ENCODE measurements at regions not wholly inside any gene's neighbourhood (a gene's known extent, or its start where the extent isn't known, plus 50 kb on each side); places are given as distances from the start of the nearest gene placed in this dataset.

DNA sequence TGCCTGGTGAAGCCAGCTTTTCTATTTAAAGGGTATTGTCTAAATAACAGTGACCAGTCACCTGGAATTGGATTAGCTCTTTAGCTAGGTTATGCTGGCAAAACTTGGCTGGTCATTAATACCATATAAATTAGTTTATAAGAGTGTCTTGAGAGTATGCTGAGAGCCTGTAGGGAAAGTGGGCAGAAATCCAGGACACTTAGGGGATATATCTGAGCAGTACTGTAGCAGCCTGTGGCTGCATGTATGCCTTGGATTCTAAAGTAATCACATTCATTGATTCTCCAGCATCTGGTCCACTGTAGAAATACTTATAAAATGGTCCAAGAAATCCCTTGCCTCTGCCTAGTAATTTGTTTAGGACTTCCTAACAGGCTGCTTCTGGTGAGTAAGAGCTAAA is 288.9 kb upstream of the DMAC1 start:
- no peak for DNase-seq (ENCODE audit: low read depth)

DNA sequence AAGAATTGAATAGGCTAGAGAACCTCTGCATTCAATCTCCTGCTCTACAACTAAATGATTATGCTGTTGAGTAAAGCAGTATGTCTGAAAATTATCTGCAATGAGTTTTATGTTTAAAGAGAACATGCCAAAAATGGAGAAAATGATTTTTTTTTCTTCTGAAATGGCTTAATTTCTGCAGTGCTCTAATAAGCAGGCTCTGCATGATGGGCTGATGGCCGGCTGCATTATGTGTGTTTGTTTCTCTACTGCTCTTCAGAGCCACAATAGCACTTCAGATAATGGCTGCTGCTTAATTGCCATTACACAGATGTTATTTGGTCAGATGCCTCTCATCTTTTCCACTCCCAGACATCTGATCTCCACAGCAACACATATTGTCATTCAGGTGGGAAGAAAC is 286.4 kb upstream of the DMAC1 start:
- H3K4me3 ChIP-seq (ENCODE audit: control insufficient read depth, low read depth, low read length), result no peak overlapping the region
- DNase-seq (ENCODE audit: low read depth), result no peak
- TF ChIP-seq, protein P1, sequence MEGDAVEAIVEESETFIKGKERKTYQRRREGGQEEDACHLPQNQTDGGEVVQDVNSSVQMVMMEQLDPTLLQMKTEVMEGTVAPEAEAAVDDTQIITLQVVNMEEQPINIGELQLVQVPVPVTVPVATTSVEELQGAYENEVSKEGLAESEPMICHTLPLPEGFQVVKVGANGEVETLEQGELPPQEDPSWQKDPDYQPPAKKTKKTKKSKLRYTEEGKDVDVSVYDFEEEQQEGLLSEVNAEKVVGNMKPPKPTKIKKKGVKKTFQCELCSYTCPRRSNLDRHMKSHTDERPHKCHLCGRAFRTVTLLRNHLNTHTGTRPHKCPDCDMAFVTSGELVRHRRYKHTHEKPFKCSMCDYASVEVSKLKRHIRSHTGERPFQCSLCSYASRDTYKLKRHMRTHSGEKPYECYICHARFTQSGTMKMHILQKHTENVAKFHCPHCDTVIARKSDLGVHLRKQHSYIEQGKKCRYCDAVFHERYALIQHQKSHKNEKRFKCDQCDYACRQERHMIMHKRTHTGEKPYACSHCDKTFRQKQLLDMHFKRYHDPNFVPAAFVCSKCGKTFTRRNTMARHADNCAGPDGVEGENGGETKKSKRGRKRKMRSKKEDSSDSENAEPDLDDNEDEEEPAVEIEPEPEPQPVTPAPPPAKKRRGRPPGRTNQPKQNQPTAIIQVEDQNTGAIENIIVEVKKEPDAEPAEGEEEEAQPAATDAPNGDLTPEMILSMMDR (conservative IDR thresholded peaks at IDR 0.05; ENCODE audit: control insufficient read depth, insufficient read depth, low read depth, low read length), result no peak

More for the DNA sequence above, 288.9 kb upstream of the DMAC1 start:
- H3K4me3 ChIP-seq (ENCODE audit: control insufficient read depth, low read depth, low read length), result no peak overlapping the region
- TF ChIP-seq, protein P1 (conservative IDR thresholded peaks at IDR 0.05; ENCODE audit: control insufficient read depth, insufficient read depth, low read depth, low read length), result no peak

DNA sequence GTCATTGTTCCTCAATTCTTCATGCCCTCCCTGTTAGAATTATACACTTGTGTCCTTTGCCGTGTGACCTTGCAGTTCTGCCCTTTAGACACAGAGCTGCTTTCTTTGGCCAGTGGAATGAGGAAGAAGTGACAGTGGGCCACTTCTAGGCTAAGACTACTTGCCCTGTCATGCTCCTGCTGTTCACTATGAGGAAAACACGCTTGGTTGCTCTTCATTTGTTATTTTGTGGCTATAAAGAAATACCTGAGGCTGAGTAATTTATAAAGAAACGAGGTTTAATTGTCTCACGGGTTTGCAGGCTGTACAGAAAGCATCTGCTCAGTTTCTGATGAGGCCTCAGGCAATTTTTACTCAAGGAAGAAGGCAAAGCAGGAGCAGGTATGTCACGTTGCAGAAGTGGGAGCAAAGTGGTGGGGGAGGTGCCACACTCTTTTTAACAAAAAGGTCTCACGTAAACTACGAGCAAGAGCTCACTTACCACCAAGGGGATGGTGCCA is 279.1 kb upstream of the DMAC1 start:
- no peak for DNase-seq (ENCODE audit: low read depth)
- no peak overlapping the region for H3K4me3 ChIP-seq (ENCODE audit: control insufficient read depth, low read depth, low read length)
- TF ChIP-seq, protein P1 (conservative IDR thresholded peaks at IDR 0.05; ENCODE audit: control insufficient read depth, insufficient read depth, low read depth, low read length), result no peak

DNA sequence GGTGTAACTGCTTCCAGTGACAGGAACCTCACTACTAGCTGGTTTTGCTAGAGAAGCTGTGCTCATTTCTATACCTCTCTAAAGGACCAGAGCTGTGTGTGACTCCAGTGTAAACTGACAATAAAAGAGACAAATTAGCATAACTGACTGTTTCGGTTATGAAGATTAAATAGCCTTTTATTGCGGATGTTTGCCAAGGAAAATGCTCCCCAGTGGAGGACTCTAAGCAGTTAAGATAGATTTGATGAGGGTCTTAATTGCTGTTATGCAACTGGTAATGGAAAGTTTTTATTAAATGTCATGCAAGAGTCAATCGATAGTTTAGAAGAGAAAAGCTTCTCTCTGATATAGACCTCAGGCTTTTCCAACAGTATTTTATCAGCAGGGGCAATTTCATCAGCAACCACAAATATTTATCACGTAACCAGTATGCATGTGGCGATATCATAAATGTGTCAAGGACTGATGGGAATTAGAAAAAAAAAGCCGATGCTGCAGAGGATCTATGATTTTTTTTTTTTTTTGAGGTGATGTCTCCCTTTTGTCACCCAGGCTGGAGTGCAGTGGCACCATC is 275.2 kb upstream of the DMAC1 start:
- no peak overlapping the region for H3K4me3 ChIP-seq (ENCODE audit: control insufficient read depth, low read depth, low read length)
- DNase-seq (ENCODE audit: low read depth), result no peak
- TF ChIP-seq, protein P1 (conservative IDR thresholded peaks at IDR 0.05; ENCODE audit: control insufficient read depth, insufficient read depth, low read depth, low read length), result no peak

DNA sequence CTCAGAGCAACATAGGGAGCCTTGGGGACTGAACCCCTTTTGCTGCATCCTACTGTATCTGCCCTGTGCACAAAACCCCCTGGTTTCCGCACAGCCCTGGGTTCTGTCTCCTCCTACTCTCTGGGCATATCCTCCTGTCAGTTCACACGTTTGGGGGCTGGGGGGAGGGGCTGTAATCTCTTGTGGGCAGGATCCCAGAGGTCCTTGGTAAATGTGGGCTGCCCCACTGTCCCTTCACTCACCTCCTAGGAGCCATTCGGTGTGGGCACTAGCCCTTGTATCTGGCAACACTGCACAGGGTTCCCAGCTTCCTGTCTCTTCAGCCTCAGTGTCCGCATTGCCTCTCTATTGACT is 271.8 kb upstream of the DMAC1 start:
- no peak for DNase-seq (ENCODE audit: low read depth)
- no peak overlapping the region for H3K4me3 ChIP-seq (ENCODE audit: control insufficient read depth, low read depth, low read length)
- TF ChIP-seq, protein P1 (conservative IDR thresholded peaks at IDR 0.05; ENCODE audit: control insufficient read depth, insufficient read depth, low read depth, low read length), result no peak

DNA sequence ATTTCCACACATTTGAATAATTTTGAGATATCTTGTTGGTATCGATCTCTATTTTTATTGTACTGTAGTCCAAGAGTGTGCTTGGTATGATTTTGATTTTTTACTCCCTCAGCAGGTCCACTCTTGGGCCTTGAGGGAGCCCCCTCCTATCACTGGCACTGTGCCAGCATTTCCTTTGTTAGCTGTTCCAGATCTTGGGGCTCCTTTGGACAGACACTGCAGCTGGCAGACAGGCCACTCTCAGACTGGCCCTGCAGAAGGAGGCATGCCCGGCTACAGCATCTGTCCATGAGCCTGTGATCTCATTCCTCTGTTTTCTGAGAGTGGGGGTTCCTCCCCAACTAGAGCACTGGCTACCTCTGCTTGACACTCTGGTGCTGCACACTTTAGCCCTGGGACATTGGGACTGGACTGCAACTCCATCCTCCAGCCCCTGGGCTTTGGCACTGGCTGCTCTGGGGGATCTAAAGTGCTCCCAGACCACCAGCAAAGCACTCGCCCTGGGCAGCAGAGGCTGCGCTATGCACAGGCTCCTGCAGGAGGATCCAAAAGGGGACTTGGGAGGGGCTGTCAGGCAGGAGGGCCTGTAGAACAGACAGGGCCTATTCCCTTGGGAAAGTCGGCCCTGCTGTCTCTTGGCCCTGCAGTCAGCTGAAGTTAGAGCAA is 271.3 kb upstream of the DMAC1 start:
- TF ChIP-seq, protein P1 (conservative IDR thresholded peaks at IDR 0.05; ENCODE audit: control insufficient read depth, insufficient read depth, low read depth, low read length), result no peak
- no peak for DNase-seq (ENCODE audit: low read depth)
- no peak overlapping the region for H3K4me3 ChIP-seq (ENCODE audit: control insufficient read depth, low read depth, low read length)

Measured in fibroblast of mammary gland (primary cell).